Subcutaneous abdominal adipose tissue (tissue), 5 donors: ENCODE measurements at regions not wholly inside any gene's neighbourhood (a gene's known extent, or its start where the extent isn't known, plus 50 kb on each side); places are given as distances from the start of the nearest gene placed in this dataset.
"Not testable (repeated sequence)": the region's sequence is repeated elsewhere in the genome, so short reads cannot be mapped to it uniquely, and the experiment has no call there.

Experiments
- H3K27ac ChIP-seq: one replicate; pipeline ENCODE4 v1.7.0; 2013; ENCODE audit warnings: low read depth, mild to moderate bottlenecking, inconsistent platforms, low read length, moderate library complexity
- H3K27me3 ChIP-seq, 5 donors: one replicate each; pipeline ENCODE4 v1.7.0; 2013; ENCODE audit warnings: low read length in 5 of 5, inconsistent platforms in 1 of 5; ENCODE audit not compliant: control insufficient read depth in 5 of 5, insufficient read depth in 4 of 5
- H3K36me3 ChIP-seq, 5 donors: one replicate each; pipeline ENCODE4 v1.7.0; 2013; ENCODE audit warnings: low read length in 5 of 5; ENCODE audit not compliant: control insufficient read depth in 5 of 5, insufficient read depth in 5 of 5
- H3K4me1 ChIP-seq, 5 donors: one replicate each; pipeline ENCODE4 v1.7.0; 2013; ENCODE audit warnings: low read length in 5 of 5, mild to moderate bottlenecking in 3 of 5, moderate library complexity in 1 of 5; ENCODE audit not compliant: control insufficient read depth in 5 of 5, insufficient read depth in 5 of 5
- H3K4me3 ChIP-seq, 5 donors: one replicate each; pipeline ENCODE4 v1.7.0; 2013; ENCODE audit warnings: low read length in 5 of 5, low read depth in 1 of 5
- H3K9ac ChIP-seq, 5 donors: one replicate each; pipeline ENCODE4 v1.7.0; 2013; ENCODE audit warnings: low read length in 5 of 5, mild to moderate bottlenecking in 4 of 5, moderate library complexity in 3 of 5
- H3K9me3 ChIP-seq, 5 donors: one replicate each; pipeline ENCODE4 v1.7.0; 2013; ENCODE audit warnings: low read length in 5 of 5; ENCODE audit not compliant: control insufficient read depth in 5 of 5
- donor health status: healthy.
- donor health status: healthy.
- donor health status: healthy.
- donor health status: healthy.
- donor health status: healthy.

- Histone ChIP-seq H3K27ac (no peak overlapping the region), H3K9ac (no peak overlapping the region), H3K4me3 (no peak overlapping the region), H3K36me3 (no peaks in the 10 kb centered on the region), H3K4me1 (no peaks in the 10 kb centered on the region), H3K9me3 (peaks cover 0 to 6% (median 4%) of the 10 kb centered on the region in 5 donors), H3K27me3 (no peaks in the 10 kb centered on the region)
Measured at GRCh38 chr11:98710026-98710425, 310.7 kb upstream of the CNTN5 start.

- Histone ChIP-seq H3K4me3 (no peak overlapping the region), H3K4me1 (no peaks in the 10 kb centered on the region), H3K27ac (no peak overlapping the region), H3K27me3 (no peaks in the 10 kb centered on the region), H3K36me3 (no peaks in the 10 kb centered on the region), H3K9me3 (peaks cover 0 to 6% (median 4%) of the 10 kb centered on the region in 5 donors), H3K9ac (no peak overlapping the region)
Measured at GRCh38 chr11:98710986-98711385, 309.8 kb upstream of the CNTN5 start.

- Histone ChIP-seq H3K4me3 (no peak overlapping the region), H3K27ac (no peak overlapping the region), H3K9me3 (no peaks in the 10 kb centered on the region), H3K4me1 (no peaks in the 10 kb centered on the region), H3K27me3 (peaks cover 0 to 3% (median 0%) of the 10 kb centered on the region in 5 donors), H3K9ac (no peak overlapping the region), H3K36me3 (no peaks in the 10 kb centered on the region)
Measured at GRCh38 chr11:98720951-98721350, 299.8 kb upstream of the CNTN5 start.

GRCh38 chr11:98725471-98725870 lies 295.3 kb upstream of the CNTN5 start:
- H3K9me3 ChIP-seq: peaks cover 0 to 7% (median 0%) of the 10 kb centered on the region in 5 donors
- no peak overlapping the region for H3K9ac ChIP-seq
- H3K27me3 ChIP-seq: no peaks in the 10 kb centered on the region
- H3K27ac ChIP-seq: no peak overlapping the region
- H3K4me1 ChIP-seq: no peaks in the 10 kb centered on the region
- H3K4me3 ChIP-seq: no peak overlapping the region
- H3K36me3 ChIP-seq: no peaks in the 10 kb centered on the region

- Histone ChIP-seq H3K4me1 (no peaks in the 10 kb centered on the region), H3K9me3 (peaks cover 0 to 7% (median 0%) of the 10 kb centered on the region in 5 donors), H3K4me3 (no peak overlapping the region), H3K27me3 (no peaks in the 10 kb centered on the region), H3K9ac (no peak overlapping the region), H3K36me3 (no peaks in the 10 kb centered on the region), H3K27ac (no peak overlapping the region)
Measured at GRCh38 chr11:98728421-98728820, 292.3 kb upstream of the CNTN5 start.

GRCh38 chr11:98729118-98729517 lies 291.6 kb upstream of the CNTN5 start:
- Histone ChIP-seq H3K4me3 (no peak overlapping the region), H3K4me1 (no peaks in the 10 kb centered on the region), H3K9me3 (peaks cover 0 to 7% (median 0%) of the 10 kb centered on the region in 5 donors), H3K27me3 (no peaks in the 10 kb centered on the region), H3K27ac (no peak overlapping the region), H3K9ac (no peak overlapping the region), H3K36me3 (no peaks in the 10 kb centered on the region)

- Histone ChIP-seq H3K27ac (no peak overlapping the region), H3K36me3 (no peaks in the 10 kb centered on the region), H3K4me3 (no peak overlapping the region), H3K9me3 (no peaks in the 10 kb centered on the region), H3K4me1 (no peaks in the 10 kb centered on the region), H3K9ac (no peak overlapping the region), H3K27me3 (no peaks in the 10 kb centered on the region)
Measured at GRCh38 chr11:98732947-98733346, 287.8 kb upstream of the CNTN5 start.

GRCh38 chr11:98733378-98733777 lies 287.4 kb upstream of the CNTN5 start:
- H3K9me3 ChIP-seq, H3K9ac ChIP-seq, H3K36me3 ChIP-seq, H3K4me3 ChIP-seq, H3K4me1 ChIP-seq, H3K27ac ChIP-seq, H3K27me3 ChIP-seq: not testable (repeated sequence)

GRCh38 chr11:98734686-98735085 lies 286.1 kb upstream of the CNTN5 start:
- H3K9ac ChIP-seq: no peak overlapping the region
- H3K27me3 ChIP-seq: no peaks in the 10 kb centered on the region
- no peak overlapping the region for H3K27ac ChIP-seq
- H3K36me3 ChIP-seq: no peaks in the 10 kb centered on the region
- no peaks in the 10 kb centered on the region for H3K4me1 ChIP-seq
- H3K9me3 ChIP-seq: no peaks in the 10 kb centered on the region
- H3K4me3 ChIP-seq: no peak overlapping the region

GRCh38 chr11:98736833-98737232 lies 283.9 kb upstream of the CNTN5 start:
- H3K27ac ChIP-seq: no peak overlapping the region
- no peak overlapping the region for H3K9ac ChIP-seq
- no peak overlapping the region for H3K4me3 ChIP-seq
- no peaks in the 10 kb centered on the region for H3K9me3 ChIP-seq
- no peaks in the 10 kb centered on the region for H3K36me3 ChIP-seq
- H3K27me3 ChIP-seq: no peaks in the 10 kb centered on the region
- H3K4me1 ChIP-seq: no peaks in the 10 kb centered on the region

- H3K9me3 ChIP-seq: no peaks in the 10 kb centered on the region
- no peaks in the 10 kb centered on the region for H3K27me3 ChIP-seq
- H3K27ac ChIP-seq: no peak overlapping the region
Measured at GRCh38 chr11:98740321-98740720, 280.4 kb upstream of the CNTN5 start.

More at GRCh38 chr11:98740321-98740720, 280.4 kb upstream of the CNTN5 start:
- Histone ChIP-seq H3K9ac (no peak overlapping the region), H3K4me1 (no peaks in the 10 kb centered on the region), H3K36me3 (no peaks in the 10 kb centered on the region), H3K4me3 (no peak overlapping the region)
